ENCODE measurements at regions not wholly inside any gene's neighbourhood (a gene's known extent, or its start where the extent isn't known, plus 50 kb on each side); places are given as distances from the start of the nearest gene placed in this dataset.

GRCh38 chr1:55822891-55823290 is 607.7 kb upstream of the USP24 start:
- TF ChIP-seq ZBTB11 (CRISPR knock-in tag; IDR thresholded peaks at IDR 0.05): no peak
- TF ChIP-seq EP300 (IDR thresholded peaks at IDR 0.05; ENCODE audit: borderline replicate concordance in 1 of 2, control insufficient read depth in 1 of 2, low read depth in 2 of 2, low read length in 2 of 2): no peak
- no peak for TF ChIP-seq RAD51 (IDR thresholded peaks at IDR 0.05)
- TF ChIP-seq CTCF (IDR thresholded peaks at IDR 0.05 in 2 of 3, conservative IDR thresholded peaks at IDR 0.05 in 1 of 3; ENCODE audit: control insufficient read depth in 2 of 3, extremely low read depth in 1 of 3, insufficient read depth in 1 of 3, low read depth in 3 of 3, low read length in 3 of 3): no peak
- TF ChIP-seq FOXK2 (IDR thresholded peaks at IDR 0.05): no peak
- no peak for TF ChIP-seq EZH2 (IDR thresholded peaks at IDR 0.05; ENCODE audit: borderline replicate concordance, control insufficient read depth, low read depth, low read length)
- no peak for TF ChIP-seq POLR2A (IDR thresholded peaks at IDR 0.05; ENCODE audit: low read depth, low read length)
- no peak for TF ChIP-seq SP1 (IDR thresholded peaks at IDR 0.05; ENCODE audit: low read depth, low read length)
